ENCODE measurements at regions not wholly inside any gene's neighbourhood (a gene's known extent, or its start where the extent isn't known, plus 50 kb on each side); places are given as distances from the start of the nearest gene placed in this dataset.

- no peak for DNase-seq
Measured at GRCh38 chr22:27492566-27493201, 308.9 kb downstream of the MN1 start.

DNA sequence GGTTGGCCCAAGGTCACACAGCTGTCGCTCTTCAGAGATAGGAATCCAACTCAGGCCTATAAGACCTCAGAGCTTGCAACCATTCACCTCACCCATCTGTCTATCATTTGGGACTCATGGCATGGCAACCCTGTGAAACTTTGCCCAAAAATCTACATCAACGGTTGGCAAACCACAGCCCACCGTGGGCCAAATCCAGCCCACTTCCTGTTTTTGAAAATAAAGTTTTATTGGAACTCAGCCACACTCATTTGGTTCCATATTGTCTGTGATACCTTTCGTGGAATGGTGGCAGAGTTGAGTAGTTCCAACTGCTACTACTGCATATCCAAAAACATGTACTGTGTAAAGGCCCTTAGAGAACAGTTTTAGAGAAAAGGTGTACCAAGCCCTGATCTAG lies 307.8 kb downstream of the MN1 start:
- no peak for DNase-seq

DNA sequence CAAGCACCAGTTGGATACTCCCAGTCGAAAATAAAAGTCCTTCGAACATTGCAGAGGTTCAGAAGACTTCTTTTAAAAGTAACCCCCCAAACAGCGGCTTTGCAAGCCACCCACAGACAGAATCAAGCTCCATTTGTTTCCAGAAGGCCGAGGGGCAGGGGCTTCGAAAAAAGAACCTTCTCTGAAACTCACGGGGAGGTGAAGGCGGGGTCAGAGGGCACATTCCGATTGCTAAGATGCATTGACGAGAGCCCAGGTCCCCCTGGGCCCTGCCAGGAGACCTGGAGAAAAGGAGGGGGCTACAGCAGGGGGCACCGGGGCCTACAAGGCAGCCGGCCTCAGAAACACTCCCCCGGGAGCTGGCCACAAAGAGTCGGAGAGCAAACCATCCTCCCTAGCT lies 306.8 kb downstream of the MN1 start:
- DNase-seq = no peak

DNA sequence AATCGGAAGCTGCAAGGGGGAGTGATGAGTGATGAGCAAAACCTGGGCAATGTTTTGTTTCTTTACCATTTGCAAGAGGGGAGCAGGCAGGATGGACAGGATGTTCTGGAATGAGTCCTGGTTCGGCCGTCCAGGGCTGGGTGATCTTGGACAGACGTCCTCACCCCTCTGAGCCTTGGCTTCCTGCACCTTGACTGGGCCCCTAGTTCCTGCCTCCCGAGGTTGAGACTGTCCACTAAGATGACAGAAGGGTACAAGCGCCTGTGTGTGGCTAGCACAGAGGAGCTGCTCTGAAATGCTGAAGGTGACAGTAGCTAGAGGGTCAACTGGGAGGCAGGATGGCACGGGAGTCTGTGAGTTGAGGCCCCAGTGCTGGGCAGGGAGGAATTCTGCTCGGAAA lies 306.2 kb downstream of the MN1 start:
- no peak for DNase-seq

DNA sequence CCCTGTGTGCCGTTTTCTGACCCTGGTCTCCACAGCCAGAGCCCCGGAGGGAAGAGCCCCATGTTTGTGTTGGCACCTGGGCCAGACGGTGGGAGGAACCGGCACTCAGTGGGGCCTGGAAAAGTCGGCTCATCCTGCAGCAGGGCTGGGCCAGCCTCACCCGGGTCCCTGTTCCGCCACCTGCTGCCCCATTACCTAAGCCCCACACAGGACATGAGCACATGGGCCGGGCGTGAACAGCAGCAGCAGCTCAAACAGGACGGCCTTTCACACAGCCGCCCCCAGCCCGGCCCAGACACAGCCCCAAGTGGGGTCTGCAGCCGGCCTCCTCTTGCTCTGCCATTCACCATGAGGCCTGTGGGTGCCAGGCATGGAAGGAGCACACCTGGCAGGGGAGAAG lies 302.4 kb downstream of the MN1 start:
- no peak for DNase-seq

DNA sequence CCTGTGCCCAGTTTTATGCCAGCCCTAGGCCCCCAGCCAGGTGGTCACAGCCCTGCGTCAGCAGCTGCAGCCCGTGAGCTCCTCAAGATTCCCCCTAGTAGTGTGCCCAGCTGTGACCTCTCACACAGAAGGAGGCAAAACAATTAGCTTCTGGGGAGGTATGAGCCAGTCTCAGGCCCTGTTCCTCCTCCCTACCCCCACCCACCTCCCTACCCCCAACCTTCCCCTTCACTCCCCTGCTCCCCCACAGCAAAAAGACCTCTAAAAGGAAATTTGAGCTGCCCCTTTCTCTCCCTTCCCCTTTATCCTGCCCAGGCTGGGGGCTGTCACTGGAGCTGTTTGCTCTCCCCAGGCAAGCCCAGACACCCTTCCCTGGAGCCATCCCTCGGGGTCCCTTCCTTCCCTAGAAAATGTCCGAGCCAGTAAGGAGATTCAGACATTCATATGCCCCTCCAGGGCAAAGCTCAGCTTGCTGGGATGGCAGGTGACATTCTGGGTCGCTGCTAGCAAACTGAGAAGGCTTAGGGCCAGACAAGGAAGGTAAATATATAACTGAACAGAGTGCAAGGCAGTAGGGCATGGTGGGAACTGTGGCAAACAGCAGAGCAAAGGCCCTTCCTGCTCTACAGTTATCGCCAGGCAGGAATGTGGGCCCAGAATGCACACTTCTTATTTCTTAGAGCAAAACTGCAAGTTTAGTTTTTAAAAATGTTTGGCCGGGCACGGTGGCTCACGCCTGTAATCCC lies 300.2 kb downstream of the MN1 start:
- DNase-seq = no peak

DNA sequence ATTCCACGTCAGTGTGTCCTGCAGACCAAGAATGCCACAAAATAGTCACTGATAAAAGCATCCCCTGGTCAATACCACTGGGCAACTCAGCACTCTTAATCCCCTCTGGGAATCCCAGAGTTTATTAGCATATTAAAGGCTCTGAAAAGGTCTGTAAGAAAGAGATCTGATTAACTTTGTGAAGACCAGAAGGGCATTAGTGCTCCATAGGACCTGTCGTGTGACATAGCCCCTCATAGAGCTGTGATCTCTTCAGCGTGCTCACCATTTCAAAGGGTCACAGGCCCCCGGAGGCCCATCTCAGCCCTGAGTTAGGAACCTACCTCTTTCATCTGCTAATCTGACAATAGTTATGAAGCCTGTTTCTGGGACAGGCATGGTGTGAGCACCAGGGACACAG lies 299.2 kb downstream of the MN1 start:
- DNase-seq = no peak

- no peak for DNase-seq
Measured at GRCh38 chr22:27504360-27505253, 296.9 kb downstream of the MN1 start.

- no peak for DNase-seq
Measured at GRCh38 chr22:27507111-27507611, 294.4 kb downstream of the MN1 start.

DNA sequence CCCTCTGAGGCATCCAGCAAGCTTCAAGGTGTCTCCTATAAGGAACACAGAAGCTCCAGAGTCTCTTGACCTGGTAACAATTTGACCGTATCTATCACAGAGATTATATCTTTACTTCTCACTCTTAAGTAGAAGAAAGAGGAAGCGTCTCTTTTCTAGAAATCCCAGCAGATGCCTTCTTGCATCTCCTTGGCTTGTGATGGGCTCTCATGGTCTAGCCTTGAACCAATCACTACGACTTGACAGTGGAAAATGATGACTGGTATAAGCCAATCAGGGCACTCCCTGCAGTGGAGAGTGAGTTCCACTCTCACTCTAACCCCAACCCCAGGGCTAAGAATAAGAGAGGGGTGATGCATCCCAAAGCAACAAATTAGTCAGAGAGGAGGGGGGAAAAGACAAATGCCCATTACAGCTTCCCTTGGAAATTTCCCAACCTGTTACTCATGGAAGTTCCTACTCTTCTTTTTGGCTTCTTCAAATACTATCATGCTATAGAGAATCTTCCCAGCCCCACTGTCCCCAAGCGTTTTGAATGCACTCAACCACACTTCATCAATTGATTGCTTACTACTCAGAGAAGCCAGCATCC lies 293.5 kb downstream of the MN1 start:
- DNase-seq = no peak

GRCh38 chr22:27509132-27509920 lies 292.2 kb downstream of the MN1 start:
- no peak for DNase-seq

GRCh38 chr22:27510024-27510423 lies 291.5 kb downstream of the MN1 start:
- no peak for DNase-seq

GRCh38 chr22:27512283-27512761 lies 289.2 kb downstream of the MN1 start:
- no peak for DNase-seq

DNA sequence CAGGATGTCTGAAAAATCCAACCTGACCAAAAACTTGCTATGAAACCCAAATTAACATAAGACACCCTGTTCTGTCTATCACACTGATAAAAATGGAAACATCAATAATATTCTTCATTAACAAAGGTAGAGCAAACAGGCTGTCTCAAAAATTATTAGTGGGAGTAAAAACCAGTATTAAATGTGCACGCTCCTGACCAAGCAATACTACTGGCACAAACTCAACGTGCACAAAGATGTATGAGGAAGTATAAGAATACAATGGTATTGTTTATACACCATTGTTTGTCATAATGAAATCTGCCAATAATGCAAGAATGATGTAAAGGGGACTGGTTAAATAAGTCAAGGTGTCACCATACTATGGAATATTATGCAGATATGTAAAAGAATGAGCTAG lies 288.5 kb downstream of the MN1 start:
- no peak for DNase-seq

DNA sequence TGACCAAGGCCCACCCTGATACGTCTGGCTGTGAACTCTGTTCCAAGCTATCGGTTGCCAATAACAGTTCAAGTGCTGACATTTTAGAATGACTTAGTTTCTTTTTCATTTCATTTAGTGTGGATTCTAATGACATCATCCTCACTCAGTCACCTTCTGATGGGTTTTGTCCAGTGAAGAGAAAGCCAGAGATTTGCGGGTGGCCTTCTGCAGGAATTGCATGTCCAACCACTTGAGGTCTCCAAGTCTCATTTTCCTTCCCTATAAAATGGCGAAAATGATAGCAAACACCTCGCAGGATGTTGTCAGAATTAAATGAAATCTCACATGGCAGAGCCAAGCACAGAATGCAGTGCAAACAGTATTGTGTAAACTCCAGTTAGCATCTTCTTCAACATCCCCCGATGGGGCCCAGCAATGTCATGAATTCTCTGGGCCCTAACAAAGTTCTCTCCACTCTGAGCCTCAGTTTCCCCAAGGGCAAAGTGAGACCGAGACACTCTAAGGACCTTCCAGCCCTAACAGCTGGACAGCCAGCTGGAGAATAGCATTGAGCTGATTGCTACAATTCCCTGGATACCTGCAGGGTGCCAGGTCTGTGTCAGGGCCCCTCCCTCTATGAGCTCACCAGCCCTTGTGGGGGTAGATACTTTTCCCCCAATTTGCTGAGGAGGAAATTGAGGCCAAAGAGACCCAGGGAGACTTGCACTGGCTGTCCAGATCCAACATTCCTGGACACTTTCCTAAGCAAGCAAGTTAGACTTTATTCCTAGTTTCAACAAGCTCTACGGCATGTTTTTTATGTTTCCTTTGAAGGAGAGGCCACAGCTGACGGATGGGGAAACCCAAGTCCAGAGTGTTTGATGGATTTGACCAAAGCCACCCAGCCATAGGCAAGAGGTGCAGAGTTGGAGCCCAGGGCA lies 286.7 kb downstream of the MN1 start:
- DNase-seq = no peak

- no peak for DNase-seq
Measured at GRCh38 chr22:27517361-27518155, 284.0 kb downstream of the MN1 start.

DNA sequence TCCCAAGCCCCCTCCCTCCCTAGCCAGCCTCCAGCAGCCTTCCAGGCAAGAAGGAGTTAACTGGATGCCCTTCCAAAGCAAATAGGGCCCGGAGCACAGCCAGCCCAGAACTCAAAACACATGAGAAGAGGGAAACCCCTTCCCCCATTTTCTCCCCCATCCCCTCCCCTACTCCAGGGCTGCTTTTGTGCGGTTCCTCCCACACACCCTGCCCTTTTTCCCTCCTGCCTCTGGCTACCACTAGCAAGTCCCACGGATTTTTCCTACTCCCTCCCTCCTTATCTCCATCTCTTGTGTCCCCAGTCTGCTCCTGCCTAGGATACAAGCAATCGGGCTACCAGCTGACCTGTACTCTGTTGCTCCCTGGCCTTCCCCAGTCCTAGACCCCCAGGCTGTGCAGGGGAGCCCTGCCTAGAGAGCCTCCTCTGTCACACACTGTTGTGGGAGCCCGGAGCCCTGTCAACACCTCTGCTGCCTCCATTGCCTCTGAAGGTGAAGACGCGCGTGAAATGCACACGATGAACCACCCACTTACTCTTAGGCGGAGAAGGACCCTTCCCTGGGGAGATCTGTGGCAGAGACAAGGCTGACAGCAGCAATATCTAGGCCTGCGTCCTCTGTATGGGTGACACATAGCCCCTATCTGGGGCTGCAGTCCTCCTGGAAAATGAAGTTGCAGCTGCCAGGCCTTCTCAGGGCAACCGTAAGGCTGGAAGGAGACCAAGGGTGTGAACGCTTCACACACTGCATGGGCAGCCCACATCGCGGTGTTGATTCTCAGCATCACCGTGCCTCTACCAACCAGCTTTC lies 282.8 kb downstream of the MN1 start:
- DNase-seq = no peak

GRCh38 chr22:27523711-27524110 lies 277.8 kb downstream of the MN1 start:
- no peak for DNase-seq

- no peak for DNase-seq
Measured at GRCh38 chr22:27525711-27526110, 275.8 kb downstream of the MN1 start.

All from kidney glomerular epithelial cell (primary cell).